ENCODE measurements at regions not wholly inside any gene's neighbourhood (a gene's known extent, or its start where the extent isn't known, plus 50 kb on each side); places are given as distances from the start of the nearest gene placed in this dataset.

DNA sequence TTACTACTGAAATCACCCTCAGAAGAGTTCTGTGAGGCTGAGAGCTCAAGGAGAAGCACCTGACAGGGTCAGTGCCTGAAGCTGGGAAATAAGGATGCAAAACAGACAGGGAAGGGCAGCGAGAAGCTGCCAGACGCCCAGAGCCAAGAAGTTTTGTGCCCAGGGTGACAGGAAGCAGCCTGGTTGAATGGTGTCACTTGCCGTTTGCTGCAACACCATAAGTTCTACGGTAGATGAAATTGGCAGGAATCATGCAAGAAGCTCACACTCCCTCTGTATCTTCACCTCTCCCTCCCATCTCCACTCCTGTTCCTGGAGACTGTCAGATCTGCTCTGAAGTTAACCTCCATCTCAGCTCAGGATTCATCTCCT is 117.0 kb upstream of the SLC14A2 start:
- TF ChIP-seq, protein P1, sequence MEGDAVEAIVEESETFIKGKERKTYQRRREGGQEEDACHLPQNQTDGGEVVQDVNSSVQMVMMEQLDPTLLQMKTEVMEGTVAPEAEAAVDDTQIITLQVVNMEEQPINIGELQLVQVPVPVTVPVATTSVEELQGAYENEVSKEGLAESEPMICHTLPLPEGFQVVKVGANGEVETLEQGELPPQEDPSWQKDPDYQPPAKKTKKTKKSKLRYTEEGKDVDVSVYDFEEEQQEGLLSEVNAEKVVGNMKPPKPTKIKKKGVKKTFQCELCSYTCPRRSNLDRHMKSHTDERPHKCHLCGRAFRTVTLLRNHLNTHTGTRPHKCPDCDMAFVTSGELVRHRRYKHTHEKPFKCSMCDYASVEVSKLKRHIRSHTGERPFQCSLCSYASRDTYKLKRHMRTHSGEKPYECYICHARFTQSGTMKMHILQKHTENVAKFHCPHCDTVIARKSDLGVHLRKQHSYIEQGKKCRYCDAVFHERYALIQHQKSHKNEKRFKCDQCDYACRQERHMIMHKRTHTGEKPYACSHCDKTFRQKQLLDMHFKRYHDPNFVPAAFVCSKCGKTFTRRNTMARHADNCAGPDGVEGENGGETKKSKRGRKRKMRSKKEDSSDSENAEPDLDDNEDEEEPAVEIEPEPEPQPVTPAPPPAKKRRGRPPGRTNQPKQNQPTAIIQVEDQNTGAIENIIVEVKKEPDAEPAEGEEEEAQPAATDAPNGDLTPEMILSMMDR (conservative IDR thresholded peaks at IDR 0.05; ENCODE audit: low read length) = no peak
- TF ChIP-seq EZH2phosphoT487 (IDR thresholded peaks at IDR 0.05; ENCODE audit: borderline replicate concordance, low read depth, low read length) = no peak
